GDM1 (cell line): ENCODE measurements at regions not wholly inside any gene's neighbourhood (a gene's known extent, or its start where the extent isn't known, plus 50 kb on each side); places are given as distances from the start of the nearest gene placed in this dataset.
"Not testable (repeated sequence)": the region's sequence is repeated elsewhere in the genome, so short reads cannot be mapped to it uniquely, and the experiment has no call there.

ENCODE experiments used
- DNase-seq: peaks from one replicate; lab custom pipeline; 2025; lab: John Stamatoyannopoulos, UW

DNA sequence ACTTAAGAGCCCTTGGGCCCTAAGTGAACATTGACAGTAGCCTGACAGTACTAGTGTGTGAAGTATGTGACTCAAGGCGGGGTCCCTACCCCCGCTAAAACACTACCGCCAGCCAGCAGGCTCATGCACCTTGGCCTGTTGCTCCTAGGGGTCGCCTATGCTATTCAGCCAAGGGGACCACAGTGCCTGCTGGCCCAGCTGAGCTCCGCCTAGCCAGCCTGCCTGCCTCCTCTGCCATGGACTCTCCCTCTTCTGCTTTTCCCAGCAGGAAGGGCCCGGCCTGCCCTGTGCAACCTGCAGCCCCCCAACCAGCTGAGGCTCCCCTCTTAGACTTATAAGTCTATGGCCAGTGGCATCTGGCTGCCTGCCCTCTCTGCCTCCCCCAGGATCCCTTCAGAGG, 193.1 kb downstream of the MSX2 start:
- DNase-seq = not testable (repeated sequence)

DNA sequence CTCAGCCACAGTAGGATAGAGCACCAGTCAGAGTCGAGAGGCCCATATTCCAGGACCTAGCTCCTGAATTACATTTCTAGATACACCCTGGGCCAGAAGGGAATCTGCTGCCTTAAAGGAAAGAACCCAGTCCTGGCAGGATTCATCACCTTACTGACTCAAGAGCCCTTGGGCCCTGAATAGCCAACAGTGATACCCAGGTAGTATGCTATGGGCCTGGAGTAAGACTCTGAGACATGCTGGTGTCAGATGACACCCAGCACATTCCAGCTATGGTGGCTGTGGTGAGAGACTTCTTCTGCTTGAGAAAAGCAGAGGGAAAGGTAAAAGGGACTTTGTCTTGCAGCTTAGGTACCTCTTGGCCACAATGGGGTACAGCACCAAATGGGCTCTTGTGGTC, 192.5 kb downstream of the MSX2 start:
- not testable (repeated sequence) for DNase-seq

DNA sequence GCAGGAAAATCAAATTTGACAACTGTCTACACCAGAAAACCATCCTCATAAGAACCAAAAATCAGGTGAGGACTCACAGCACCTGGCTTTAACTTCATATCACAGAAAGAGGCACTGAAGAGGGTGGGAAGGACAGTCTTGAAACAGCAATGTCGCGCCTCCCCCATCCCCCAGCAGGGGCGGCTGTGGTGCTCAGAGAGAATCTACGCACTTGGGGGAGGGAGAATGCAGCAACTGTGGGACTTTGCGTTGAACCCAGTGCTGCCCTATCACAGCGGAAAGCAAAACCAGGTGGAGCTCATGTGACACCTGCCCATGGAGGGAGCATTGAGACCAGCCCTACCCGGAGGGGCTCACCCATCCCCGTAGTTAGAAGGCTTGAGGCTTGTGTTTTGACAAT, 191.8 kb downstream of the MSX2 start:
- DNase-seq = no peak

DNA sequence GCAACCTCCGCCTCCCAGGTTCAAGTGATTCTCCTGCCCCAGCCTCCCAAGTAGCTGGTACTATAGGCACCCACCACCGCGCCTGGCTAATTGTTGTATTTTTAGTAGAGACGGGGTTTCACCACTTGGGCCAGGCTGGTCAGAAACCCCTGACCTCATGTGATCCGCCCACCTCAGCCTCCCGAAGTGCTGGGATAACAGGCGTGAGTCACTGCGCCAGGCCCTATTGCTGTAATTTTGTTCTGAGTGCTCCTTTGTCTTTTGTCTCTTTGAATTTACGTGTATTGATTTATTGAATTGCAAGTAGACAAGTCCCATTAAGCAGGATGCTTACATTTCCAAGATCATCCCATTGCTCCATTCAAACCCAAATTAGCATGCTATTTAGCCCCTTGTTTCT, 186.7 kb downstream of the MSX2 start:
- no peak for DNase-seq

DNA sequence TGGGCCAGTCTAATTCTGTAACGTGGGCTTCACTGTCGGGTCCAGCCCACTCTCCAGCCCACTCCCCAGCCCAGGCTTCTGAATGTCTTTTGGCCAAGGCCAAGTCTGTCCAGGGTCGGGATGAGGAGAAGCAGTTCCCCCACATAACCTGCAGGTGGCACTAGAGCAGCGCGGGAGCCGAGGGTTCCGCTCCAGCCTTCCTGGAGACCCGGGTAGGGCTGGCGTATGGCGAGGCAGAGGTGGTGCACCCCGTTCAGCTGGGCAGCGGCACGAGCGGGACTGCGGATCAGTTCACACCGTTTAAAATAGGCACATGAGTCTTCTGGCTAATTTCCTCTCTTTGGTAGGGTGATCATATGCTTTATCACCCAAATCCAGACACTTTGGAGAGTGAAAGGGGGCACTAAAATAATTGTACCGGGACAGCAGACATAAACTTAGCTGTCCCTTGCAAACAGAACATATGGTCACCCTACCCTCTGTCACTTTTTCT, 185.9 kb downstream of the MSX2 start:
- peak; percentile 27 for DNase-seq

DNA sequence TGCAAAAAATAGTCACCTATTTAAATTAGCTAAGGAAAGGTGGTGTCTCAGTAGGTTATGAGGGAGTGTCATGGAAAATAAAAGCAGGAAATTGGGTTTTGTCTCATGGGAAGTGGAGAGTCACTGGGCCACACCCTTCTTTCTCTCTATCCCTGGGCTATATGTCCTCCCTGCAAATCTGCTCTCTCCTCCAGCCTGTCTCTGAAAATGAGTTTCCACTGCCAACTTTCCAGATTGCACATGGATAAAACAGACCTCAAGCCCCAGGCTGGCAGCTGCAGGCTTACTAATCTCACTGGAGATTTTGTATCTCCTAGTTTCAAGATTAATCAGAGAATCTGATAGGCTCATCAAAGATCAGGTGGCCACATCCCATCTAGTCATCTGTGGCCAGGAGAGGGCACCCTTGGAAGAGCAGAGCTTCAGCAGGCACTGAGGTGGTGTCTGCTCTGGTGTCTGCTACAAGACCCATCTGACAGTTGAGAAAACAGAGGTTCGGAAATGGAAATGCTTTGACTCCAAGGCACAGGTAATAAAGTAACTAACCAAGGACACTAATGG, 178.9 kb downstream of the MSX2 start:
- DNase-seq = no peak

DNA sequence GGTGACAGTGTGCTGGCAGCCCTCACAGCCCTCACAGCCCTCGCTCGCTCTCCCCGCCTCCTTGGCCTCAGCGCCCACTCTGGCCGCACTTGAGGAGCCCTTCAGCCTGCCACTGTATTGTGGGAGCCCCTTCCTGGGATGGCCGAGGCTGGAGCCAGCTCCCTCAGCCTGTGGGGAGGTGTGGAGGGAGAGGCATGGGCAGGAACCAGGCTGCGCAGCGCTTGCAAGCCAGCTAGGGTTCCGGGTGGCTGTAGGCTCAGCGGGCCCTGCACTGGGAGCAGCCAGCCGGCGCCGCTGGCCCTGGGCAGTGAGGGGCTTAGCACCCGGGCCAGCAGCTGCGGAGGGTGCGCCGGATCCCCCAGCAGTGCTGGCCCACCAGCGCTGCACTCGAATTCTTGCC, 177.0 kb downstream of the MSX2 start:
- no peak for DNase-seq

DNA sequence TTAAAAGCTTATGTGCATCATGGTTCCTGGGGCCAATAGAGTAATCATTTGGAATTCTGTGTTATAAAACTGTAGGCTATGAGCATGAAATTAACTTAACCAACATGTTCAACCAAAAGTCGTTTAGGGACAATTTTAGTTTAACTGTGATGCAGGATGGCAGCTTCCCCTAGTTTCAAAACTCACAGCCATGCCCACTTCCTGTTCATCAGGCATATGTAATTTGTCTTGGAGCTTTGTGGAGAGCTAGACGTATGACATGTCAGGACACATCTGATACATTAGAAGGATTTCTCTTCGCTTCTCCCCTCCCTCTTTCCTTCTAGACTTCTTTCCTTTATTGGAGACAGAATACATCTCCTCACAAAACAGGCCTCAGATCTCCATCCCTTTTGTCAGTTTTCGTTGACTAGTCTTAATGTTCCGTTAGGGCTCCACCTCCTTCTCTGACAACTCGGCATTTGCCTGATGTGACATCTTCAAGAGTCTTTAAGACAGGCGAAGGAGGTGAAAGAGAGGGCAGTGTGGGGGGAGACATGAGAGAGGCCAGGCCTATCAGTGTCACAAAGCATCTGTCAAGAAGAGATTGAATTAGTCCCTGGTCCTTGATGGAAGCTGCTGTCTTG, 176.0 kb downstream of the MSX2 start:
- DNase-seq = peak; percentile 68

DNA sequence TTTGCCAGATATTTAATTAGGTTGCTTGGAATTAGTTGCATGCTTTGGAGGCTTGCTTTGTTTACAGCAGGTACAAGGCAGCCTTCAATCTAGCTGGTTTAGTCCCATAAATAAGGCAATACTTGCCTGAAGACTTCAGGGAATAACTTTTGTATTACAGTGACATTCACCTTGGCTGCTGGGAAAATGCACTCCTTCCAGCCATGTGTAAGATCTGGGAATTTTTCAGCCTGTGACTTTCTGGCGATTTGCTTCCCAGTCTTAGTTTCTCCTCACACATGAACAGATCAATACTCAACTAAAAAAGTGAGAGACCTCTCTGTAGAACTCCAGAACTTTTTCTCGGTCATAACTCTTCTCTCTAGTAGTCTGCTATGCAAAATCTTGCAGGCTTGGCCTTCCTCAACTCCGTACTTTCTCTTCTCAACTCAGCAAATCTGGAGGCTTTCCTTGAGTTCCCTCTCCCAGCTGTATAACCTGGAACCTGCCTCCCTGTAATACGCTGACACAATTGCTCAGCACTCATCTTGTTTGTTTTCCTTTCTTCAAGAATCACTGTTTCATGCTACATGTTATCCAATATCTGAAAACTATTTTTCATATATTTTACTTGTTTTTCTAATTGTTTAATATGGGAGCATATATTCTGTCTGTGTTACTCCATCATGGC, 173.0 kb downstream of the MSX2 start:
- DNase-seq = no peak

DNA sequence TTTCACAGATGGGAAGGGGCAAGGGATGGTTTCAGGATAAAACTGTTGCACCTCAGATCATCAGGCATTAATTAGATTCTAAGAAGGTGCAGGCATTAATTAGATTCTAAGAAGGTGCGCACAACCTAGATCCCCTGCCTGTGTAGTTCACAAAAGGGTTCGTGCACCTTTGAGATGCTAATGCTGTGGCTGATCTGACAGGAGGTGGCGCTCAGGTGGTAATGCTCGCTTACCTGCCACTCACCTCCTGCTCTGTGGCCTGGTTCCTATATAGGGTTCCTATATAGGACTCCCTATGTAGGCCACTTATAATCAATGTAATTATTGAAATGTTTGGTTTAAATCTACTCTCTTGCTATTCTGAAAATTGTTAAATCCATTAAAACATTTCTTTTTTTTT, 171.0 kb downstream of the MSX2 start:
- no peak for DNase-seq

DNA sequence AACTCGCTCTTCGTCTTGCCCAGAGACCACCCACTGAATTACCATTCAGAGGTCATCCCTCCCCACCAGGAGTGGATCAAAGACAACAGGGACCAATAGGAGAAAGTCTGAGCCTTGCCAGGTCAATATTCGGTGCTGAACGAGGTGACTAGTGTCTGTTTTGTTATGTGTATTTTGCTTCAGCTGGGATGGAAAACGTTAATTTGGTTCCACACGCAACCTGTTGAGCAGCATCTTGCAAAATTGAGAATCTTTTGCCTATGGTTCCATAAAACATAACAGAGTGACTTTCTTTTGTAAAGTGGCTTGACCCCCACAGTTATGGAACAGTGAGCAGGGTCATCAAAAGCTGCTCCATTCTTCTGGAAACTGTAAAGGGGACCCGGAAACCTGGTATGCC, 168.4 kb downstream of the MSX2 start:
- DNase-seq = no peak

DNA sequence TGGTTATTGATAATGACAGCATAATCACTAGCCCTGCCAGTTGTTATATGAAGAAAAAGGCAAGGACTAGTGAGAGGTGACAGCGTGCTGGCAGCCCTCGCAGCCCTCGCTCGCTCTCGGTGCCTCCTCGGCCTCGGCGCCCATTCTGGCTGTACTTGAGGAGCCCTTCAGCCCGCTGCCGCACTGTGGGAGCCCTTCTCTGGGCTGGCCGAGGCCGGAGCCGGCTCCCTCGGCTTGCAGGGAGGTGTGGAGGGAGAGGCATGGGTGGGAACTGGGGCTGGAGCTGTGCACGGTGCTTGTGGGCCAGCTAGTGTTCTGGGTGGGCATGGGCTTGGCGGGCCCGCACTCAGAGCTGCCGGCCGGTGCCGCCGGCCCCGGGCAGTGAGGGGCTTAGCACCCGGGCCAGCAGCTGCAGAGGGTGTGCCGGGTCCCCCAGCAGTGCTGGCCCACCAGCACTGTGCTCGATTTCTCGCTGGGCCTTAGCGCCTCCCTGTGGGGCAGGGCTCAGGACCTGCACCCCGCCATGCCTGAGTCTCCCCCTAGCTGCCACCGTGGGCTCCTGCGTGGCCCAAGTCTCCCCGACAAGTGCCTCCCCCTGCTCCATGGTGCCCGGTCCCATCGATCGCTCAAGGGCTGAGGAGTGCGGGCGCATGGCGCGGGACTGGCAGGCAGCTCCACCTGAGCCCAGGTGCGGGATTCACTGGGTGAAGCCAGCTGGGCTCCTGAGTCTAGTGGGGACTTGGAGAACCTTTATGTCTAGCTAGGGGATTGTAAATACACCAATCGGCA, 156.2 kb downstream of the MSX2 start:
- not testable (repeated sequence) for DNase-seq

DNA sequence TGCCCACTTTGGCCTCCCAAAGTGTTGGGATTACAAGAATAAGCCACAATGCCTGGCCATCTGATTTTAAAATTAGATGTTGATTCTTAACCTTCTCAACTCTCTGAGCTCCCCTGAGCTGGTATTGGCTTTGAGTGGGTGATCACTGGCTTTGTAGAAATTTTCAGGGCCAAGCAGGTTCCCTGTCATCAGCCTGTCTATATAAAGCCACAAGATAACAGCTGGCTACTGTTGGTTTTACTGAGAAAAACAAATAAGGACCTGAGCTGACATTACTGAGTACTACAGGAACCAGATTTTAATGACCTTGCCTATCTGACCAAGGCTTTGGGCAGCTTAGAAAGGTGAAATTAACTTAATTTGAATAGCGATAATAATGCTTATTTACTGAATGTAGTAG, 153.6 kb downstream of the MSX2 start:
- DNase-seq = no peak

DNA sequence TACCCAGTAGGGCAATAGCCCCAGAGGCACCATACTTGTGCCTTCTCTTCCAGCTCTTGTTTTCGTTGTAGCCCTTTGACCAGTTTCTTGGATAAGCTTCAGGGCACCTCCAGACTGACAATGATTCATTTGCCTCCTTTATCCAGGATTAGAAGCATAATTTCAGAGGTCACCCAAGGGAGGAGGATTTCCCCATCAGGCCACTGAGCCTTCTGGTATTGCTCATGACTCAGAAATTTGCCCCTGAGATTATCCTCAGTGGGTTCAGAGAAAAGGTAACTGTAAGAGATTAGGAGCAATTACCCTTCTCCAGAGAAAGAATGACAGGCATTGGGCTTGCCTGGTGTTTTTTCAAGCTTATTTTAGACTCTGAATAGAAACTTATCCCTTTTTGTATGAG, 147.9 kb downstream of the MSX2 start:
- no peak for DNase-seq

DNA sequence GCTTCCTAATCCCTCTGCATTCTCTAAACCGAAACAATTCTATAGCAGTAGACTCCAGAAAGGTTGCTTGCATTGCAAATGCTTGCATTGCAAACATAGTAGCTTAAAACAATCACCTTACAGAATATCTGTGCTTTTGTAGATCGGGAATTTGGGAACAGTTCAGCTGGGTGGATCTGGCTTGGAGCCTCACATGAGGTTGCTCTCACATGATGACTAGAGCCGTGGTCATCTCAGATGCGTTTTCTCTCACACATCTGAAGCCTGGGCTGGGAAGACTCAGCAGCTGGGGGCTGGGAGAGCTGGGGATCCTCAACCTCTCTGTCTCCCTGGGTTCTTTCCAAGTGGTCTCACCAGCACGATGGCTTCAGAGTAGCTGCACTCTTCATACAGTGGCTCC, 127.8 kb downstream of the MSX2 start:
- DNase-seq = no peak

DNA sequence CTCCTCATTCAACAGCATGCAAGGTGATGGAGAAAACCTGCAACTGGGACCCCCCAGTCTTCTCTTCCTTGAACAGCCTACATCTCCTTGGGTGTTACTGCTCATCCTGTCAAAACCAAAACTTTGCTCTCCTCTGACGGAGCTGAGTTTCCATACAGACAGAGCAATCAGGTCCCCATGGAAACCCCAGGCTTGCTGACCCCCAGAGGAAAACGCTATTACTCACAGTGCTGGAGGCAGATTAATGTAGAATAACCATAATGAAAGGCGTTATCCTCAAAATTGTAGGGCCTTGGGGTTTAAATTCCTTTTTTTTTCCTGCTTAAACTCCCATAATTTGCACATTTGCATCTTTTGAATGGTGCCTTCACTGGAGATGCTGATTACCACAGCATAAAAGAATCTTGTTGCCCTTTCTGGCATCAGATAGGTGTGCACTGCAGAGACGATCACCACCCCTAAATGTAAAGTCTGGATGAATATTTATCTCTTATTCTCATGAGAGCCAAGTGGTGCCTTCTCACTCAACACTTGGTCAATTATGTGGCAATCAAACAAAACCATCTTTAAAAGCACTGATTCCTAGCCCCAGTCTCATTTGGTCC, 126.3 kb downstream of the MSX2 start:
- no peak for DNase-seq

DNA sequence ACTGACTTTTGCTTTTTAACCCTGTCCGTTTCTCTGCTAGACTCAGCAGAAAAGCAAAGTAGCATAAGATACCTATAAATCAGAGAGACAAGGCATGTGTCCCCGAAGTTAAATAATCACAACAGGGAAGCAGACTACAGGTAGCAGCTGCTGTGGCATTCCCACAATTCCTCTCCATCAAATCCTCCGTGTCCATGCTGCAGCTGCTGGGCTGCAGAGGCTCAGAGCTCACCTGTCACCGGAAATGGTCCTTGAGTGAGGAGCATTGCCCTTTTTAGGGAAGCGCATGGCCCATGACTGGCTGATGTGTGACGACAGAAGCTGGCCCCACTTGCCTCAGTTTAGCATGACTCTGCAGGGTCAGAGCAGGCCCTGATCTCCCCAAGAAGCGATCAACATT, 125.0 kb downstream of the MSX2 start:
- no peak for DNase-seq

DNA sequence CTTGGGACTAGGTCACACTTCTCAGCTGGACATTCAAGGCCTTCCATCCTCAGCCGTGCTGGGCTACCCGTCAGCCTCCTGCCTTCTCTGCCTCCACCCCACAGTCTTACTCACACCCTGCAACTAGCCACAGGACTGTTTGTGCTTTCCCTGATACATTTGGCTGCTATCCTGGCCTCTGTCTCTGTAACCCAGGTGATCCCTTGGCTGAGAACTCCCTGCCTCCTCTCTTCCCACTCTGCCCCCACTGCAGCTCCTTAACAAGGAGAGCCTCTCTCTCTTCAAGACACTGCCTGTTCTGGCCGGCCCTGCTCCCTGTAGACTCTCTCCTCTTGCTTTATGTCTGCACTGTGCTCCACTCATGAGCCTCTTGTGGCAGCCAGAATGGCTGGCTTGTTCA, 120.6 kb downstream of the MSX2 start:
- no peak for DNase-seq

DNA sequence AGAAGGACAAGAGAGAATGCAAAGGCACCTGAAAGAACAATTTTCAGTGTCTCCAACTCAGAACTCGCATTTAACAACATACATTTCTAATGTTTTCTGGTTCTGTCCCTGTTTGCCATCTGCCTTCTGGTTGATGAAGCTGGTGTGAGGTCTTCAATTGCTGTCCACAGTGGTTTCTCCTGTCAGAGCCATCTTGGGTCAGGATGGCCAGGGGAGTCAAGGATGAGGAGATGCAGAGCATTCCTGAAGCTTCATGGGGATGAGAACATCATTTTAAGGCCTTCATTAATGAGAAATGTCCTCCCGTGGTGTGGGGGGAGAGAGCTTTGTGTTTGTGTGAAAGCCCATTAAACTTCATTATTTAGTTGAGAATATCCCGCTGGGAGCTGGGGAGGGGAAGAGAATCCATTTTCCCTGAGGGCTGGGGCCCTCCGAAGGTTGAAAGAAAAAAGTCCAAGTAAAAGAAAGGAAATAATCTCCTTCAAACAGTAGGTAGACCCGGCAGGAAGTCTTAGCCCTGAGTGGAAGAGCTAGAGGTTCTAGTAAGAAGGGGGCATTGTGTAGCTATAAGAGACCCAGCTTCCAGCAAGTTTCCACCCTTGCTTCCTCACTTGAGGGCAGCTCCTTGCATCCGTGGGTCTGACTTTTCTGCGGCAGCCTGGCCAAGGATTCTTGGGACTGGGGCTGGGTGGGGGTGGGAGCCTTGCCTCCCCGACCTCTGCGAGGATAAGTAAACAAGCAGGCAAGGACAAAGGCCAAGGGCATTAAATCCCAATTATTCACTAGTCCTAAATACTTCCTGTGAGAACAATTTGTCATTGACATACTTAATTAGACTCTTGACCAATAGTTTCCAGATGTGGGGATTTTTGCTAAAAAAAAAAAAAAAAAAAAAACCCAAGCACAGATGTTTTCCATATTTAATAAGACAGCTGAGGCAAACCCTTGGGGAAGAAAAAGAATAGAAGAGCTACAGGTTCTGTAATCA, 119.2 kb downstream of the MSX2 start:
- no peak for DNase-seq

DNA sequence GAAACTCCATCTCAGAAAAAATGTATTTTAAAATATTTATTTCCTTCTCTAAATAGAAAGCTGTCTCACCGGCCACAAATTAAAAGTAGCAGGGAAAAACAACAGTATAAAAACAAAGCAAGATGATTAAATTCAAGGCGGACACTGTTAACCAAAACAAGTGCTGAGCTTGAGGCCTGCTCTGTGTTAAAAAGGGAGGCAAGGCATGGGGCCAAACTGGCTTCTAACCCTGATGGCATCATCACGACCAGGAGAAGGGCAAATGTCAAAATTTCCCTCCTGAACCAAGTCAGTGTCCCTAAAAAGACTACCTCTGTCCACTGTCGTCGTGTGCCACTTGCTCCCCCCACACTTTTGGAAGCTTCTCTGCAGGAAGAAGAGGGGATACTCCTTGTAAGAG, 116.1 kb downstream of the MSX2 start:
- no peak for DNase-seq

DNA sequence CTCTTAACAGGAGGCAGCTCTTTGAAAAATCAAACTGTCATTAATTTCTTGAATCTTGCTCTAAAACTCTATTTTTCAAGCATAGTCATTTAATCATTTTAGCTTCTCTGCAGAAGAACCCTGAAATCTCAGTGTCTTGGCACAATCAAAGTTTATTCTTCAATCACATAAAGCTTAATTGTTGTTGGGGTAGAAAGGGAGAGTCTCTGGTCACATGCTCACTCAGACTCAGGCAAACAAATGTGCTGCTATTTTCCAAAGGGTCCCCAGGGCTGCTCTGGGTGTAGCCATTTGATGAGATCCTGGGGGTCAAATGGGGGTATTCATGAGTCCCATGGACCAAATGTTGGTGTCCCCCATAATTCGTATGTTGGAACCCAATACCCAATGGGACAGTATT, 114.8 kb downstream of the MSX2 start:
- no peak for DNase-seq
